HG03064 (cell line): ENCODE measurements at regions not wholly inside any gene's neighbourhood (a gene's known extent, or its start where the extent isn't known, plus 50 kb on each side); places are given as distances from the start of the nearest gene placed in this dataset.
"Not testable (repeated sequence)": the region's sequence is repeated elsewhere in the genome, so short reads cannot be mapped to it uniquely, and the experiment has no call there.

Experiments
- ATAC-seq: cut with Tn5 transposase; IDR thresholded peaks from one replicate; pipeline ENCODE4 v1.9.1; 2021; ENCODE audit warnings: low read depth; ENCODE audit not compliant: unreplicated experiment

DNA sequence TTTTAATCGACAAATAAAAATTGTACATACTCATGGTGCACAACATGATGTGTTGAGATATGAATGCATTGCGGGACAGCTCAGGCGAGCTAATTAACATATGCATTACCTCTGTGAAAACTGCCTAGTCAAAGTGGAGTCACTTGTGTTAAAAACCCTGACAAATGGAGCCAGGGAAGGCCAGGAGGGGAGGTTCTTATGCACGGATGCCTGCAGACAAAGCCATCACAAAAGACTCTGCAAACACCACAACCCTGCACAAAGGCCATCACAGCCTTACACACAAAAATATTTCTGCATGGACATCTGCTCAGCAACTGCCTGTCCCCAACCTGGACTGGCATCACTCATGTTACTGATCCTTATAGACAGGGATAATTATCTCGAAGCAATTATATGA, 204.4 kb upstream of the AJAP1 start:
- no peak for ATAC-seq

DNA sequence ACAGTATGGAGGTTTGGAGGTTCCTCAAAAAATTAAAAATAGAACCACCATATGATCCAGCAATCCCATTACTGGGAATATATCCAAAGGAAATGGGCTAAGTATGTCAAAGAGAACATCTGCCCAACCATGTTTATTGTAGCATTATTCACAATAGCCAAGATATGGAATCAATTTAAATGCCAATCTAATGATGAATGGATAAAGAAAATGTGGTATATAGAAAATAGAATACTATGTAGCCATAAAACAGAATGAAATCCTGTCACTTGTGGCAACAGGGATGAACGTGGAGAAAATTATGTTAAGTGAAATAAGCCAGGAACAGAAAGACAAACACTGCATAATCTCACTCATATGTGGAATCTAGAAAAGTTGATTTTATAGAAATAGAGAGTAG, 201.7 kb upstream of the AJAP1 start:
- ATAC-seq = no peak

DNA sequence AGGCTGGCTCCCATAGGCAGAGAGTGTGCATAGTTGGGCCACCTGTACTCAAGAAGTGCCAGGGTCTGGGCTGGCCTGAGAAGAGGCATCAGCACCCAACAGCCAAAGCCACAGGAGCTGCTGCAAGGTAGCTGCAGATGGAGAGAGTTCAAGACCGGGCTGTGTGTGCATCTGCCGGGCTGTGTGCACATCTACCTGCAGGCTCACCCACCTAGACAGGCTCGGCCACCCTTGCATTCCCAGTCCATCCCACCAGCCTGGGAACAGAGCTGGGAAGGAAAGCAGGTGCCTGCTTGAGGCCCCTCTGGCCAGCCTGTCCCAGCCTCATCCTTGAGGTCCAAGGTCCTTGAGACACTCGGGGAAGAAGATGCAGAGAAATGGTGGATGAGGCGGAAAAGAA, 194.4 kb upstream of the AJAP1 start:
- no peak for ATAC-seq

DNA sequence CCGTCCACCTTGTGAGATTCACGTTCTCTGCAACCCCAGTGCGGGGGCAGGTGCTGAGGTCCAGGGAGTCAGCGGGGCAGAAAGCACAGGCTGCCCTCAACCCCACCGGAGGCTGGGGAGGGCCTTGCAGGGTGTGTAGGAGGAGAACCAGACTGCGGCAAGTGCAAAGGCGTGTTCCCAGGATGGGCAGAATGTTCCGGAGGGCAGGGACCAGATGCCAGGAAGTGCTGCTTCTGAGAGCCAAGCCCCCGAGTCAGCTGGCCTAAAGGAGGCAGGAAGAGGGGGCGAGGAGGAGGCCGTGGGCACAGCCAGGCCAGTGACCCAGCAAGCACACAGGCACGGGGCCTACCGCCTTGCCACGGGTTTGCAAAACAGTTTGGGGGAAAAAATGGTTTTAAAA, 193.8 kb upstream of the AJAP1 start:
- no peak for ATAC-seq

DNA sequence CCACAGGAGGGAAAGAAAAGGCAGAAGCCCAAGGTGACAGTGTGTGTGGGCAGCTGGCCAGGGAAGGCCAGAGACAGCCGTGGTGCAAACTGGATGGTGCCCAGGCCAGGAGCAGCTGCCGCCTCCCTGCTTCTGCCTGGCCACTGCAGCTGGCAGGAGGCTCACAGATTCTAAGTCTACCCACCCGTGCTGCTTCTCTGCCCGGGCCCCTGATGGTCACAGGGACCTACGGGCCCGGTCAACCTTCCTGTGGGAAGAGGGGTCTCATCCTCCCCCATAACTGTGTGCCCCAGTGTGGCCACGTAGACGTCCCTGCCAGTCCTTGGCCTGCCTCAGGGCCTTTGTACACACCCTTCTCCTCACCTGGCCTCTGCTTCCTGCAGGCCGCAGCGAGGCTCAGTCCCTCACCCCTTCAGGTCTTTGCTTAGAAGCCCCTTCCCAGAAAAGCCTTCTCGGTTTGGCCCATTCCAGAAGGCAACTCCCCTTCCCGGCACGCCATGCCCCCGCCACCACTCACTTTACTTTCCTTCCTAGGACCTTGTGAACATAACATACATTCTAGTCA, 192.6 kb upstream of the AJAP1 start:
- ATAC-seq = no peak

DNA sequence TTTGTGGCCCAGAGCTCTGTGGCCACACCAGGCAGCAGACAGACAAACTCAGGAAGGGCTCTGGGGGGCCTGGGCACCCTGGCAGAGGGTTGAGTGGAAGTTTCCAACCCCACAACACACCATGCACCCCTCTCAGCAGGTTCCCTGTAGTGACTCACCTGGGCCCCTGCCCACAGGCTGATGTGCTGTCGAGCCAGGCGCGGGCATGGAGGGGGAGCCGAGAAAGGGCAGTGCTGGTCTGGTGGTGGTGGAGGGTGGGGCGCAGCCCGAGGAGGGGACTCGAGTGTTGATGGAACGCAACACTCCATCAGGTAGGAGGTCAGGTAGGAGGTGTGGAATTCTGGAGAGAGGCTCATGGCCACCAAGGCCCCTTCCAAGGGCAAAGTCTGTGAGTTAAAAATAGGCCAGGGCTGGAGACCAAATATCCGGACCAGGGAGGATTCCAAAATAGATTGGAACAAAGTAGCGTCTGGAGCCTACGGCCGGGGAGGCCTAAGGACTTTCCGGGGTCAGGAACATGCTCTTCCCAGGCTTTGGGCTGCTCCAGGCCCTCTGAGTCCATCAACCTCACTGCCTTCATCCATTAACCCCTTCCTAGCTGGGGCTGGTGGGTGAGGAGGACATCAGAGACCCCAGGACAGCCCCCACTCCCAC, 191.5 kb upstream of the AJAP1 start:
- no peak for ATAC-seq

DNA sequence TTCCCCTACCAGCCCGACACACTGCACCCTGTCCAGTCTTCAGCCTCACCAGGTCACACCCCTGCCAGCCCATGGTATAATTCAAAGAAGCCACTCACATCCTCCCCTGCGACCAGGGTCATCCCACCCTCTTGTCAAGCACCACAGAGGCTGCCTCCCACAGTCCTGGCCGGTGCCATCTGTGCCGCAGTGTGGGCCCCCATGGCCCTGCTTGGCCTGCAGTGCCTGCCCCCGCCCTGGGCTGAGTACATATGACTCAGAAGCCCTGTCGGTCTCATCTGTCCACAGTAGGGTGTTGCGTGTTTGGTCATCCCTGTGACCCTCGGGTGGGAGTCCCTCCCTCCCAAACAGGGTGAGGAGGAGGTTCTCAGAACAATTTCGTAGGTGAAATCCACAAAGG, 190.8 kb upstream of the AJAP1 start:
- ATAC-seq = no peak

DNA sequence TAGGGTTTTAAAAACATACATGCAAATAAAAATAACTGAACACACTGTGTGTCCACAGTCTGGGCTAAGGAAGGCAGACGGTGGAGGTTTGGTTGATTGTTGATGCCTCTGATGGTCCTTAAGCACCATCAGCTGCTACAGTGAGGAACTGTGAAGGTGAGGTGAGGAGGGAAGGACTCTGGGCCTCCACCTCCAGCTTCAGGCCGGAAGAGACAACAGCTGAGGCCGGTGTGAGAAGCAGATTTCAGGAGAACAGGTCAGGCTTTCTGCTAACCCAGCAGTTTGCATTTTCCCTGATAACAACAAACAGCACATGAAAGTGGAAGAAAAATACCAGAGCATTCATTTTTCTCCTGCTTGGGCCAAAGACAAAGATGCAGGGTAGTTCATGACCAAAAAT, 189.9 kb upstream of the AJAP1 start:
- ATAC-seq = no peak

DNA sequence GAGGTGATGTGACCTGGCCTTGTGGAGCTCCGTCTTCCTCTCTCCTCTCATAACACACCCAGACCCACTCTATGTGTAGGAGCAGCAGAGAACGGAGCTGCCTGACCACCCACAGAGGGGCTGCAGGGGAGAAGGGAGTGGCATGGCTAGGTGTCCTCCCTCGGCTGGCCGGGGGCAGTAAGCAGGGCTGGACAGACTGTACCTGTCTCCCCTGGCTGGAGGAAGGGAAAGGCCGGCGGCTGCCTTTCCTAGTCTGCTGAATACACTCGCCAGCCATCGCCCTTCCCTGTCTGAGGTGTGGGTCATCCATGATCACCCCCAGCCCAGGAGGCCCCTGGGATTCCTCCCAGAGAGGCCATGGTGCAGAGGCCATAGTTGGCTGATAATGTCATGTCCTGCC, 187.2 kb upstream of the AJAP1 start:
- ATAC-seq = no peak

DNA sequence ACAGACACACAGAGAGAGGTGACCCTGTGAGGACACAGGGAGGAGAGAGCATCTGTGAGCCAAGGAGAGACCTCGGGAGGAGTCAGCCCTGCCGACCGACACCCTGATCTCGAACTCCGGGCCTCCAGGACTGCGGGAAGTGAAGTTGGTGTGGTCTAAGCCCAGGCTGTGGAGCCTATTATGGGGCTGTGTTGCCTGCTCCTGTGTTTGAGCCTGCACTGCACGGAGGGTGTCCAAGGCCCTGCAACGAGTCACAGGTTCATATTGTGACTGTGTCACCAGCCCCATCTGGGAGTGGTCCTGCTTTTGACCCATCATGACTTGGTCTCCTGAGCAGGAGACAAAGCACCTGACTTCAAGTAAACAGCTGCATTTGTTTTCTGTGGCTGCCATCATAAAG, 186.0 kb upstream of the AJAP1 start:
- no peak for ATAC-seq

DNA sequence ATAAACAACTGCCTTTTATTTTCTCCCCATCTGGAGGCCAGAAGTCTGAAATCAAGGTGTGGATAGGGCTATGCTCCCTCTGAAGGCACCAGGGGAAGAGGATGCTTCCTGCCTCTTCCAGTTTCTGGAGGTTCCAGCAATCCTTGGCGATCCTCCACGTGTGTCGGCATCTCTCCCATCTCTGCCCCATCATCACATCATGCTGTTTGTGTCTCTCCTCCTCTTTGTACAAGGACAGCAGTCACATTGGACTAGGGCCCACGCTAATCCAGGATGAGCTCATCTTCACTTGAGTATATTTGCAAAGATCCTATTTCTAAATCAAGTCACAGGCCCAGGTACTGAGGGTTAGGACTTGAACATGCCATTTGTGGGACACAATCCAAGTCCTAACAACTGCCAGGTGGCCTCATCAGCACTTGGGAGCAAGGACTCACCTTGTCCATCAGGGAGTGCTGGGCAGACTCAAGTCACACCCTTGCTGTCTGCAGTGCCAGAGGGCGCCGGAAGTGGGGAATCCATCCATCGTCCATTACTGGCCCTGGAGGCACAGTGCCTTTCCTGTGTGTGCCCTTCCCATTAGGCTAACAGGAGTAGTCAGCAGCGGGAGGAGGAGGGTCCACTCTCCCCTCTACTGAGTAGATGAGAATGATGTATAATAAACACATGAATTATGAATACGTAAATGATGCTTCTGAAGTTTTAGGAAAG, 185.4 kb upstream of the AJAP1 start:
- ATAC-seq = no peak

DNA sequence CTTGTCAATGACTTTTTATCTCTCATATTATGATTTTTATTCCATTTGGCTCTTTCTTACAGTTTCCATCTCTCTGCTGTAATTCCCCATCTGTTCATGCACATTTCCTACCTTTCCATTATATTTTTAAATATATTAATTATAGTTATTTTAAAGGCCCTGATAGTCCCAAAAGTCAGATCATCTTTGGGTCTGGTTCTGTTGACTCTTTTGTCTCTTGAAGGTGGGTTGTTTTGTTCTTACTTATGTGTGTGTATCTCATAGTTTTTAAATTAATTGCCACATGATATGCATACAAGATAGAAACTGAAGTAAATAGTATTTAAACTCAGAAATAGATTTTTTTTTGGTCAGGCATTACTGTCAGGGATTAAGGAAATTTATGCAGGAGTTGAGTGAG, 178.0 kb upstream of the AJAP1 start:
- no peak for ATAC-seq

DNA sequence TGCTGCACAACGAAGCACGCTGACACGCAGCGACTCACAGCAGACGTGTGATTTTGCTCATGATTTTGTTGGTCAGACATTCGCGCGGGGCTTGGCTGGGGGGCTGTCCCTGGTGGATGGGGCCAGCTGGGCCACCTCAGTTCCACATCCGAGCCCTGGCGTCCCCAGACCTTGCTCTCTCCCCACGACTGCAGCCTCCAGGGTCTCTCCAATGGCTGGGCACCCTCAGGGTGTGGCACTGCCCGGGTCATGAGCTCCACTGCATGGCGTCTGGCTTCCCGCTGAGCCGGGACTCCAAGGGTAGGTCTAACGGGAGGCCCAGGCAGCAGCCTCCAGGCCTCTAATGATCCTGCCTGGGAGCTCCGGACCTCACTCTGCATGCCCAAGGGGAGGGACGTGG, 173.0 kb upstream of the AJAP1 start:
- no peak for ATAC-seq

DNA sequence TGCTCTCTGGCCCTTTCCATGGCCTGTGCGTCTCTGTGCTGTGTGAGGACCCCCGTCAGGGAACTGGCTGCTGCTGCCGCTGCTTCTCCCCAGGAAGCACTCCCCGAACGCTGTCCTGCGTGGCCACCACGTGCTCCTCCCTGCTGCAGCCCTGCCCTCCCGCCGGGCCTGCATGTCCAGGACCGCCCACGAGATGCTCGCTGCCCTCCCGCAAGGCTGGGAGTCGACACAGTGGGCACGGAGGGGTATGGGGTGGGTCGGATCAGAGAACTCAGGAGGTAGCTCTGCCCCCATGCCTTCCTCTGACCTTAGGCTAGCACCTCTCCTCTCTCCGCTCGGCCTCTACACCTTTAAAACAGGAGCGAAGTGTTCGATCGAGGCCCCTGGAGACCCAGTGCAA, 171.9 kb upstream of the AJAP1 start:
- no peak for ATAC-seq

DNA sequence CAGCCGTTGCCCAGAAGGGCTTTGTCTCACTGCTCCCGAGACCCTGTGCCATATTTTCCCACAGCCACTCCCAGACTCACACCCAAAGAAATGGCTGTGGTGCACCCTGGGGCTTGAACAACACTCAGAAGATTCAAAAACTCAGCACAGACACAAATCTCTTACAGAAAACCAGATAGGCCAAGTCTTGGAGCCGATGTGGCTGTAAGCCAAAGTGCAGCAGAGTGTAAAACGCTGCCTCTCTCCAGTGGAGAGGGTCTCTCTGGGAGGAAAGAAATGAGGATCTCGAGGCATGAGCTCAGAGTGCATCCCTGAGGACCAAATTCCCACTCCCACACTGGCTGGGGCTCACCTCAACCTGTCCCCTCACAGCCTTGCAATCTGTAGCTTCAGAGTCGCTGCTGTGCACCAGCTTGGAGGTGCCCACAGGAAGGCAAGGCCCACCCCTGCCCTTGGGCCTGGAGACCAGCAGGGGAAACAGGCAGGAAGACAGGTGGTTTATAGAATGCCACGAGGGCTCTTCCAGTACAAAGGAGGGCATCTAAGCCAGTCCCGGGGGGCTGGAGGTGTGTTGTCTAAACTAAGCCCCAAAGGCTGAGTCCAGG, 171.3 kb upstream of the AJAP1 start:
- no peak for ATAC-seq

DNA sequence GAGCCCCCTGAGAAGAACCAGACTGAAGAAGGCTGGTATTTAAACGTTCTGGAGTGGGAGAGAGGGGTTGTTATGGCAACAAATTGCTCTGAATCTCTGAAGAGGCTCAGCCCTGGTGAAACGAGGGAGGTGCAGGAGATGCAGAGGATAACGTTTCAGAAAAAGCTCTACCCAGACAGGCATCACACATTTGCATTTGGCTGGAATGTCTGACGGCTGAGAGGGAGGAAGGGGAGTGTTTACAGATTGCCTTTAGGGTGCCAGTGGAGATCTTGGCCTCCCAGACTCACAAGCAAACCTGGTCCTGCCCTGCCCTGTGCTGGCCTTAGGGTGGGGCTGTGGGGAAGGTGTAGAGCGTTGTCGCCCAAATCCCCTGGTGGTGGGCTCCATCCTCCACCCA, 169.0 kb upstream of the AJAP1 start:
- no peak for ATAC-seq

DNA sequence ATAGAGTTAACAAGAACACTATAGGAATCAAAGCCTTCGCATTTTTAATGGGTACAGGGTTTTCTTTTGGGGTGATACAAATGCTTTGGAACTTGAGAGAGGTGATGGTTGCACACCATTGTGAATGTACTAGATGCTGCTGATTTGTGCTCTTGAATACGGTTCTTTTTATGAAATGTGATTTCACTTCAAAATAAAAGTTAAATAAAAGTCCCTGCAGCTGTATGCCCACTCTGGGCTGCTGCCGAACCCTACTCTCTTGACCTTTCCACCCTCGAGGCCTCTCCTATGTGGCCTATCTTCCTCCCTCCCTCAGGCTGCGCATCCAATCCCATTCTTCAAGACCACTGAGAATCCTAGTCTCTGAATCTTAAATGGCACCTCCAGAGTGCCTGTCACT, 168.5 kb upstream of the AJAP1 start:
- no peak for ATAC-seq

DNA sequence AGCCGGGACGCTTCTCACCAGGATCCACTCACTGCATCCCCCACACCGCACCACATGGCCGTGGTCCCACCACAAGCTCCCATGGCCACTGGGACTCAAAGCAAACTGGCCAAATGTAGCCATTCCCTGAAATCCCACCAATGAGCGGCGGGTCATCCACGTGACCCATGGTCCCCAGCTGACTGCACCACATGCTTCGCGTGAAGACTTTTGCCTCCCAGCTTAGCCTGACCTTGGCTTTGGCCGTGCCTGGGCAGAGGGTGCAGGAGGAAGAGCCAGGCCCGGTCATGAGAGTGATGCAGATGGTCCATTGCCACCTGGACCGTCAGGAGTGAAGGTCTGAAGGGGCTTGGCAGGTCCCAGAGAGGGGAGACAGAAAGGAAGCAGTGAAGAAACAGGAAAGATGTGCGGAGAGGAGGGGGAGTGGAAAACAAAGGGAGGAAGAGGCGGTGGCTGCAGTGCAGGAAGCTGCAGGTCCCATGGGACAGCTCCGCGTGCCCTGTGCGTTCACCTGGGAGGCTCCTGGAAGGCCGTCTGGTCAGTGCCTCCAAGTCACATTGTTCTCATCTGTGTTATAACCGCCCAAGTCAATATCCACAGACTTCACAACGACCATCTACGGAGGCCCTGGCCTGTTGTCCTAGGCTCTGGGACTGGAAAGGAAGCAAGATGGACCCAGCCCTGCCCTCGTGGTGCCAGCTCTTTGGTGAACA, 167.8 kb upstream of the AJAP1 start:
- ATAC-seq = no peak

DNA sequence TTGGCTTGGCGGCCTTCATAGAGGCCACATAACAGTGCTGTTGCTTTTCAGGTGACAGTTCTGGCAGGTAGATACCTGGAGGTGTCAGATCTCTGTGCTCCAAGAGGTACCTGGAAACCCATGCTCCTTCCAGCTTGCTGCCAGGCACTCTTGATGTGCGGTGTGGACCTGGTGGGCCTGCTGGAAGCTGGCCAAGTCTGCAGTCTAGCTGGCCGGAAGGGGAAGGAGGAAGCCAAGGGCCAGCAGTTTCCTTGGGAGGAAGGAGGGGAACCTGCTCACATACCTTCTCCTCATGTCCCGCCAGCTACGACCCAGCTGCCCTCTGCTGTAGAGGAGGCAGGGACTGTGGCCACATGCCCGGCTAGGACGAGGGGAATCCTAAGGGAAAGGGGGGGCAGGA, 166.4 kb upstream of the AJAP1 start:
- ATAC-seq = no peak

DNA sequence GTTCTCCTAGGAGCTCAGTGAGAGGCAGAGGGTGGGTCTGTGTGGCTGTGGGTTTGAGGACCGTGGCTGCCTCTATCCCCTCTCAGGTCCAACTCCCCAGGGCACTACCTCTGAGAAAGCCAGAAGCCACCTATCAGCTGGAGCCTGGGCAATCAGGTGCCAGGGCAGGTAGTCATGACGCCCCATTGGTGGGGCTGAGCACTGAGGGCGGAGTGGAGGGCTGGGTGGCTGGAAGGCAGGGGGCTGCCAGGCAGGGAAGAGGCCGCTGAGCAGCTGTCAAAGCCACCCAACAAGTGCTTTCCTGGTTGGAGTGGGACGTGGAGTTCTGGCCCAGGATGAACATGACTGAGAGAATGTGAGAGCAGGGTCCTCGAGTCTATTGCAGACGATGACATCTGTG, 164.9 kb upstream of the AJAP1 start:
- ATAC-seq = no peak

DNA sequence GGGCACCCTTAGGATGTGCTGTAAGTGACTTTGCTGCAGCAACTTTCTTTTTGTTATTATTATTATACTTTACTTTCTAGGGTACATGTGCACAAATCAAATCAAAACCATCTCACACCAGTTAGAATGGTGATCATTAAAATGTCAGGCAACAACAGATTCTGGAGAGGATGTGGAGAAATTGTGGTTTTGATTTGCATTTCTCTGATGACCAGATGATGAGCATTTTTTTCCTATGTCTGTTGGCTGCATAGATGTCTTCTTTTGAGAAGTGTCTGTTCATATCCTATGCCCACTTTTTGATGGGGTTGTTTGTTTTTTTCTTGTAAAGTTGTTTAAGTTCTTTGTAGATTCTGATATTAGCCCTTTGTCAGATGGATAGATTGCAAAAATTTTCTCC, 164.4 kb upstream of the AJAP1 start:
- not testable (repeated sequence) for ATAC-seq
